Fibroblast of mammary gland (primary cell): ENCODE measurements at regions not wholly inside any gene's neighbourhood (a gene's known extent, or its start where the extent isn't known, plus 50 kb on each side); places are given as distances from the start of the nearest gene placed in this dataset.
"Not testable (repeated sequence)": the region's sequence is repeated elsewhere in the genome, so short reads cannot be mapped to it uniquely, and the experiment has no call there.

Source experiments
- DNase-seq: peaks from one replicate; pipeline ENCODE4 v3.0.0-alpha.2; 2010; ENCODE audit warnings: low read depth
- H3K4me3 ChIP-seq: 2 replicates; pipeline ENCODE4 v1.5.1; 2011; ENCODE audit warnings: low read depth, mild to moderate bottlenecking, low read length, moderate library complexity; ENCODE audit not compliant: control insufficient read depth
- TF ChIP-seq, protein P1 (sequence below): conservative IDR thresholded peaks from 2 replicates; pipeline ENCODE4 v1.5.1; 2011; ENCODE audit warnings: low read depth, low read length, inconsistent platforms; ENCODE audit not compliant: control insufficient read depth, insufficient read depth

GRCh38 chr18:29737190-29737589 lies 1305.4 kb downstream of the DSC3 start:
- TF ChIP-seq, protein P1, sequence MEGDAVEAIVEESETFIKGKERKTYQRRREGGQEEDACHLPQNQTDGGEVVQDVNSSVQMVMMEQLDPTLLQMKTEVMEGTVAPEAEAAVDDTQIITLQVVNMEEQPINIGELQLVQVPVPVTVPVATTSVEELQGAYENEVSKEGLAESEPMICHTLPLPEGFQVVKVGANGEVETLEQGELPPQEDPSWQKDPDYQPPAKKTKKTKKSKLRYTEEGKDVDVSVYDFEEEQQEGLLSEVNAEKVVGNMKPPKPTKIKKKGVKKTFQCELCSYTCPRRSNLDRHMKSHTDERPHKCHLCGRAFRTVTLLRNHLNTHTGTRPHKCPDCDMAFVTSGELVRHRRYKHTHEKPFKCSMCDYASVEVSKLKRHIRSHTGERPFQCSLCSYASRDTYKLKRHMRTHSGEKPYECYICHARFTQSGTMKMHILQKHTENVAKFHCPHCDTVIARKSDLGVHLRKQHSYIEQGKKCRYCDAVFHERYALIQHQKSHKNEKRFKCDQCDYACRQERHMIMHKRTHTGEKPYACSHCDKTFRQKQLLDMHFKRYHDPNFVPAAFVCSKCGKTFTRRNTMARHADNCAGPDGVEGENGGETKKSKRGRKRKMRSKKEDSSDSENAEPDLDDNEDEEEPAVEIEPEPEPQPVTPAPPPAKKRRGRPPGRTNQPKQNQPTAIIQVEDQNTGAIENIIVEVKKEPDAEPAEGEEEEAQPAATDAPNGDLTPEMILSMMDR, result no peak
- no peak overlapping the region for H3K4me3 ChIP-seq
- no peak for DNase-seq

- no peak overlapping the region for H3K4me3 ChIP-seq
- TF ChIP-seq, protein P1, result no peak
- DNase-seq, result no peak
Measured at GRCh38 chr18:29730073-29730472, 1312.5 kb downstream of the DSC3 start.

DNA sequence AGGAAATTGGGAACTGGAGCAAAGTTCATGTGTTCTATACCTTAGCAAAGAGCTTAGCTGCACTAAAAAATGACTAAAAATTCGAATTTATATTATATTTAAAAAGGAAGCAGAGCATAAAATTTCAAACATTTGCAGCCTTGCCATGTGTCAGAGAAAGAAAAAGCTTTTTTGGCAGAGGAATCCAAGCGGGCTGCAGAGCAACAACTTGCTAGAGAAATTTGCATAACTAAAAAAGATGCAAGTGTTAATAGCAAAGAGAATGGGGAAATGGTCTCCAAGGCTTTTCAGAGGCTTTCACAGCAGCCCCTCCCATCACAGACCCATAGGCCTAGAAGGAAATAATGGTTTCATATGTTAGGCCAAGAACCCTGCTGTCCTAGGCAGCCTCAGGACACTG lies 1315.9 kb downstream of the DSC3 start:
- no peak overlapping the region for H3K4me3 ChIP-seq
- DNase-seq, result no peak
- TF ChIP-seq, protein P1, result no peak

- not testable (repeated sequence) for H3K4me3 ChIP-seq, DNase-seq
Measured at GRCh38 chr18:29723486-29723885, 1319.1 kb downstream of the DSC3 start.

DNA sequence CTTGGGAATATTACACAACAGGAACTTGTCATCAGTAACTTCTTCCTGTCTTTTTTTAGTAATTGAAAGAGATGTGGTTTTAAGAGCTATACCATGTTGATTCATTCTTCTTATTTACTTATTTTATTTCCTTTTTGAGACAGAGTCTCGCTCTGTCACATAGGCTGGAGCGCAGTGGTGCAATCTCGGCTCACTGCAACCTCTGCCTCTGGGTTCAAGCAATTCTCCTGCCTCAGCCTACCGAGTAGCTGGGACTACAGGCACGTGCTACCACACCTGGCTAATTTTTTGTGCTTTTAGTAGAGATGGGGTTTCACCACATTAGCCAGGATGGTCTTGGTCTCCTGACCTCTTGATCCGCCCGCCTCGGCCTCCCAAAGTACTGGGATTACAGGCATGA lies 1326.6 kb downstream of the DSC3 start:
- H3K4me3 ChIP-seq, DNase-seq: not testable (repeated sequence)

DNA sequence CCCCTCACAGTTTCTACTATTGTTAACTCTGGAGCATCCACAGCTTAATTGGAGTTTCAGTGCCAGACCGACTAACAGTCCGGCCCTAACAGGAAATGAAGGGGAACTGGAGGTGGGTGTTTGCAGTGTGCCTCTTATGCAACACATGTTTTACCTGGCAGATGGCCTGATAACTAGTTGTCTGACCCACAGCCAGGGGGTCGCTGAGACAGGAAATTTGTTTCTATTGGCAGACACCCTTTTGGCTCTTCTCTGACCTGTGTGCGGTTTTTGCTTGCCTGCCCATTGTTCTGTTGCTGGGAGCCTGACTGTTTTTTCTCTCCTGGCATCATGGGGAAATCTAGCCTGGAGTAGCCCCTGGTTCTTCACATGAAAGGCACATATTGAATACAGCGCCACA lies 1329.8 kb downstream of the DSC3 start:
- H3K4me3 ChIP-seq, result no peak overlapping the region
- DNase-seq, result peak; percentile 3

GRCh38 chr18:29711932-29712331 lies 1330.6 kb downstream of the DSC3 start:
- no peak overlapping the region for H3K4me3 ChIP-seq
- TF ChIP-seq, protein P1, result no peak
- no peak for DNase-seq

More for the DNA sequence above, 1329.8 kb downstream of the DSC3 start:
- TF ChIP-seq, protein P1, result no peak

DNA sequence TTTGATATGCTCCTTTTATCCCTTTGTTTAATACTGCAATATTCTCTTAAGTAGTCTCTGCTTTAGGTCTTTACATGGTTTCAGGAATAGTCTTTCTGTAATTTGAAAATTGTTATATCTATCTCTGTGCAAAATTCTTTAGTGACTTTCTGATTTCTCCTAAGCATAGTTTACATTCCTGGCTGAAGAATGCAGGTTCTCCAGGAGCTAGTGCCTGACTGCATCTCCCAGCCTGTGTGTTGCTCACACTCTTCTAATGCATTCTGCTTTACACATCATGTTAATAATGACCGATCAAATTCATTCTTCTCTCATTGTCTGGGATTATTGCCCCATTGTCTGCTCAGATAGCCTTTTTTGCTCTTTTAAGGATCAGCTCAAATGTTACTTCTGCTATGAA lies 1349.2 kb downstream of the DSC3 start:
- no peak for DNase-seq
- no peak overlapping the region for H3K4me3 ChIP-seq
- TF ChIP-seq, protein P1, result no peak
